PC-9 (cell line): ENCODE measurements at regions not wholly inside any gene's neighbourhood (a gene's known extent, or its start where the extent isn't known, plus 50 kb on each side); places are given as distances from the start of the nearest gene placed in this dataset.

ENCODE experiments used
- CTCF ChIP-seq: fragments of 200-600 bp; sonication (generic); conservative IDR thresholded peaks from 2 replicates; pipeline ENCODE4 v1.6.1; 2017; ENCODE audit warnings: mixed run types, antibody characterized with exemption, mild to moderate bottlenecking, moderate library complexity
- EZH2 ChIP-seq: fragments of 200-600 bp; sonication (generic); IDR thresholded peaks from 2 replicates; pipeline ENCODE4 v1.8.0; 2017; ENCODE audit warnings: antibody characterized with exemption, low read depth

- no peak for TF ChIP-seq CTCF
- no peak for TF ChIP-seq EZH2
These were observed 67.3 kb upstream of the BICD1 start for GRCh38 chr12:32039347-32039746.
